Left forelimb (tissue), 1 donor: ENCODE measurements at regions not wholly inside any gene's neighbourhood (a gene's known extent, or its start where the extent isn't known, plus 50 kb on each side); places are given as distances from the start of the nearest gene placed in this dataset.

ENCODE experiments used
- DNase-seq: peaks from one replicate; pipeline ENCODE4 v3.0.0-alpha.2; 2018; ENCODE audit warnings: low spot score

- no peak for DNase-seq
Observed at GRCh38 chrX:20863649-20864048, 510.6 kb upstream of the CNKSR2 start.

GRCh38 chrX:20861113-20861512, 513.1 kb upstream of the CNKSR2 start:
- no peak for DNase-seq

GRCh38 chrX:20857746-20858145, 516.5 kb upstream of the CNKSR2 start:
- no peak for DNase-seq

- DNase-seq = no peak
Observed at GRCh38 chrX:20838477-20838876, 535.7 kb upstream of the CNKSR2 start.

GRCh38 chrX:20829665-20830491, 544.3 kb upstream of the CNKSR2 start:
- DNase-seq = no peak

- no peak for DNase-seq
Observed at GRCh38 chrX:20825984-20826383, 548.2 kb upstream of the CNKSR2 start.

GRCh38 chrX:20803971-20804370, 537.3 kb upstream of the RPS6KA3 start:
- no peak for DNase-seq

GRCh38 chrX:20802036-20802435, 535.3 kb upstream of the RPS6KA3 start:
- DNase-seq = no peak

GRCh38 chrX:20796450-20796849, 529.7 kb upstream of the RPS6KA3 start:
- no peak for DNase-seq

GRCh38 chrX:20789103-20789502, 522.4 kb upstream of the RPS6KA3 start:
- DNase-seq = no peak

GRCh38 chrX:20767346-20767745, 500.6 kb upstream of the RPS6KA3 start:
- no peak for DNase-seq

GRCh38 chrX:20756585-20756984, 489.9 kb upstream of the RPS6KA3 start:
- DNase-seq = no peak

- no peak for DNase-seq
Observed at GRCh38 chrX:20753076-20753475, 486.4 kb upstream of the RPS6KA3 start.

- no peak for DNase-seq
Observed at GRCh38 chrX:20746690-20747089, 480.0 kb upstream of the RPS6KA3 start.

GRCh38 chrX:20743046-20743445, 476.3 kb upstream of the RPS6KA3 start:
- DNase-seq = no peak

GRCh38 chrX:20742106-20742505, 475.4 kb upstream of the RPS6KA3 start:
- DNase-seq = no peak

GRCh38 chrX:20740443-20740842, 473.7 kb upstream of the RPS6KA3 start:
- DNase-seq = no peak

GRCh38 chrX:20739038-20739745, 472.5 kb upstream of the RPS6KA3 start:
- DNase-seq = no peak

- no peak for DNase-seq
Observed at GRCh38 chrX:20729416-20729815, 462.7 kb upstream of the RPS6KA3 start.

- no peak for DNase-seq
Observed at GRCh38 chrX:20727447-20727846, 460.7 kb upstream of the RPS6KA3 start.

- DNase-seq = no peak
Observed at GRCh38 chrX:20720954-20721626, 454.4 kb upstream of the RPS6KA3 start.

GRCh38 chrX:20718592-20719380, 452.1 kb upstream of the RPS6KA3 start:
- no peak for DNase-seq
